ENCODE measurements at regions not wholly inside any gene's neighbourhood (a gene's known extent, or its start where the extent isn't known, plus 50 kb on each side); places are given as distances from the start of the nearest gene placed in this dataset.

DNA sequence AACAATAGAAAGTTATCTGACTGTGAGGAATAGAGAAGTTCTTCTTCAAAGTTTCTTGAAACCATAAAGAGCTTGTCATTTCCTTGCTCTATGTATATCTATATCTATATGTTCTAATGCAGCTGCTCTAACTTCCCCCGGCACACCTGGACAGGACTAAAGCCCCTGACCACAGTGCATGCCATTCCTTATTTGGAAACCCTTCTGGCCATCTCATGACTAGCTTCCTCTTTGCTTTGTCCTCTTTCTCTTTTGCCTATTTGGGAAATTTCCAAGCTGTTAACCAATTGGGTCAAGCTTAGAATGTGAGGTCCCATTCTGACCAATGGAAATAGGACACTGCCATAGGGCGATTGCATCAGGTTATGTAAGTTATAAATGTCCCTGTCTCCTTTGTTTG lies 1481.1 kb downstream of the STIM2 start:
- H3K4me3 ChIP-seq (ENCODE audit: insufficient read depth, low read depth, low read length) = no peak overlapping the region

DNA sequence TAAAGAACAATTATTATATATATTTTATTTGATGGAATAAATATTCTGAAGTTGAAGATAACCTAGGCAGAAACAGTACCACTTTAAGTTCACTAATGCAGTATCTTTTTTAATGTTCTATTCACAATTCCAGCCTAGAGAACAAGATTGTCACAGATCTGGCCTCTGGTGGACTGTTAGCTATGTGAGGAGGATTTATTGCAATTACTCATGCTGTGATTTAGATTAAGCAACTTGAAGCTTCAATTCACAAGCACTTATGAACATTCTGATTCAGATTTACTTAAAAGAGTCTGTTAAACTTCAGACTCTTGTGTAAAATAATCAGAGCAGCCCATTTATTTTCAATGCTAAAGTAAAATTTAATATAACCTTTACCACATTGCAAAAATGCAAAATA lies 1489.8 kb downstream of the STIM2 start:
- peaks cover 6% of the 10 kb centered on the region for H3K36me3 ChIP-seq (ENCODE audit: control insufficient read depth, insufficient read depth, low read length)
- H3K27ac ChIP-seq (ENCODE audit: insufficient read depth, low read depth, low read length, poor library complexity, severe bottlenecking) = no peak overlapping the region
- no peaks in the 10 kb centered on the region for H3K27me3 ChIP-seq (ENCODE audit: control insufficient read depth, insufficient read depth, low read length, poor library complexity, severe bottlenecking)
- no peak overlapping the region for H3K4me3 ChIP-seq (ENCODE audit: insufficient read depth, low read depth, low read length)
- H3K4me1 ChIP-seq (ENCODE audit: control insufficient read depth, insufficient read depth, low read length) = no peaks in the 10 kb centered on the region
- no peaks in the 10 kb centered on the region for H3K9me3 ChIP-seq (ENCODE audit: control insufficient read depth, low read length)

More for the DNA sequence above, 1481.1 kb downstream of the STIM2 start:
- H3K9me3 ChIP-seq (ENCODE audit: control insufficient read depth, low read length) = no peaks in the 10 kb centered on the region
- H3K27me3 ChIP-seq (ENCODE audit: control insufficient read depth, insufficient read depth, low read length, poor library complexity, severe bottlenecking) = no peaks in the 10 kb centered on the region
- 89 to 93% methylated on average over 2 of the region's 2 CpGs for WGBS, 2 experiments
- H3K27ac ChIP-seq (ENCODE audit: insufficient read depth, low read depth, low read length, poor library complexity, severe bottlenecking) = no peak overlapping the region
- H3K4me1 ChIP-seq (ENCODE audit: control insufficient read depth, insufficient read depth, low read length) = no peaks in the 10 kb centered on the region
- H3K36me3 ChIP-seq (ENCODE audit: control insufficient read depth, insufficient read depth, low read length) = no peaks in the 10 kb centered on the region

DNA sequence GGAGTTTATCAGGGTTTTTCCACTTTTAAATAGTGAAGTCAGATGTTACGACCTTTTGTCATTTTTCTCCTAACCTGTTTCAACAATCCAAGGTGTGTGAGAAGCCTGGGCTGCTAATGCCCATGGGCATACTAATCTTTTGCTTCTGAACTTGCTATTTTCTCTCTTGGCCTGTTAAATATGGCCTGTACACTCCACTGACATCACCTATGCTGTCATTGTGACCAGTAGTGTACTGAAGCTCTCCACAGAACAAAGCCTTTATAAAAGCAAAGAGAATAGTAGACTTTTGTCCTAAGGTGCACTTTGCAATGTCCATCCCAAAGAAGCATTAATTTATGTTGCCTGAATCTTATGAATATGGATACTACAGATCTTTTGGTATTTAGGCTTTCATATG lies 1490.5 kb downstream of the STIM2 start:
- Histone ChIP-seq H3K9me3 (ENCODE audit: control insufficient read depth, low read length) (no peaks in the 10 kb centered on the region), H3K4me1 (ENCODE audit: control insufficient read depth, insufficient read depth, low read length) (no peaks in the 10 kb centered on the region), H3K27me3 (ENCODE audit: control insufficient read depth, insufficient read depth, low read length, poor library complexity, severe bottlenecking) (no peaks in the 10 kb centered on the region), H3K4me3 (ENCODE audit: insufficient read depth, low read depth, low read length) (no peak overlapping the region), H3K36me3 (ENCODE audit: control insufficient read depth, insufficient read depth, low read length) (peaks cover 6% of the 10 kb centered on the region), H3K27ac (ENCODE audit: insufficient read depth, low read depth, low read length, poor library complexity, severe bottlenecking) (no peak overlapping the region)
- 0 to 5% methylated on average over 1 of the region's 1 CpG for WGBS, 2 experiments

DNA sequence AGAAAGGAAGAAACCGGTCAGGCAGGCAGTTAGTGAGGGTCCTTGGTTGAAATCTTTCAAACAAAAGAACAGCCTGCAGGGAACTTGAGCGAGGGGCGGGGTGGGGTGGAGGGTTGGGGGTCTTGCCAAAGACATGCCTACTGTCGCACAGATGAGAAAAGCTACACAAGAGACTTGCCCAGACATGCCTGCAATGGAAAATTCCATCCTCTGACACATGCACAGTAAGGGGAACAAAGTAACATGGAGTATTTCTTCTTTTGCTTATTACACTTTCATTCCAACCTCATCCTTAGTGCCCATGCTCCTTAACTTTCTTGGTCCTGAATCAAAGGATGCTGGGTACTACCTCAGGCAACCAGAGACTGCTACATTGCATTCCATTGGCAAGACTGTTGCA lies 1491.2 kb downstream of the STIM2 start:
- Histone ChIP-seq H3K27me3 (ENCODE audit: control insufficient read depth, insufficient read depth, low read length, poor library complexity, severe bottlenecking) (no peaks in the 10 kb centered on the region), H3K4me3 (ENCODE audit: insufficient read depth, low read depth, low read length) (no peak overlapping the region), H3K9me3 (ENCODE audit: control insufficient read depth, low read length) (no peaks in the 10 kb centered on the region), H3K36me3 (ENCODE audit: control insufficient read depth, insufficient read depth, low read length) (peaks cover 6% of the 10 kb centered on the region), H3K4me1 (ENCODE audit: control insufficient read depth, insufficient read depth, low read length) (no peaks in the 10 kb centered on the region), H3K27ac (ENCODE audit: insufficient read depth, low read depth, low read length, poor library complexity, severe bottlenecking) (no peak overlapping the region)
- 95 to 97% methylated on average over 4 of the region's 4 CpGs for WGBS, 2 experiments

DNA sequence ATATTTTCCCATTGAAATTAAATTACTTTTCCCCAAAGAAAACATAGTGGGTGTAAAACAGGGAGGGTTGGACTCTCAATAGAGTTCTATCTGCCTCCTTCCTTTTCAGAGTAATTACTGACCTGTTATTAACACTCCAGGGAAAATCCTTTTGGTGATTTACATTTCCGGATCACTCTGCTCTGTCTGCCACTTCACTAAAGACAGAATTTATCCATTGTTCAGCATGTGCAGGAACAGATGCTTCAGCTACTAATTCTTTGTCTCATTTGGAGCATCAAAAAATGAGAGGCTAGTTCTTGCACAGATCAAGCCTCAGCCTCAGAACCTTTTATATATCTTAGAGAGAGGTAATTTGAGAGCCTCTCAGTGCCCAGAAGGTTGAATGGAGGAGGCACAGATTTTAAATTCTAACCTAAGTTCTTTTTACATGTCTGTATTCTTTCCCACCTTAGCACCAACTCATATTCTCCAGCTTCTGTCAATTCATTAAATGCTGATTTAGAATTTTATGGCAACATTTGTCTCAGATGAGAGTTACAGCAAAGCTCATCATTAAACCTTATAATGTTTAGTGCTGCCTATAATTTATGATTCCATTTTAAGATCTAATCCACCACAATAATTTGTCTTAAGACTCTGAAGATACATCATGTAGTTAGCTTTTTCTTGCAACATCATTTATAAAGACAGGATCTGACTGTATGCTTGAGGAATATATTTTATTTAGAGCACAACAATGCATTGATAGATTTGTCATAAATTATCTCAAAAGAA lies 1494.4 kb downstream of the STIM2 start:
- H3K36me3 ChIP-seq (ENCODE audit: control insufficient read depth, insufficient read depth, low read length) = peaks cover 6% of the 10 kb centered on the region
- H3K9me3 ChIP-seq (ENCODE audit: control insufficient read depth, low read length) = no peaks in the 10 kb centered on the region
- WGBS, 2 experiments = 75% methylated on average over 1 of the region's 1 CpG
- no peaks in the 10 kb centered on the region for H3K4me1 ChIP-seq (ENCODE audit: control insufficient read depth, insufficient read depth, low read length)
- H3K27ac ChIP-seq (ENCODE audit: insufficient read depth, low read depth, low read length, poor library complexity, severe bottlenecking) = no peak overlapping the region
- H3K4me3 ChIP-seq (ENCODE audit: insufficient read depth, low read depth, low read length) = no peak overlapping the region
- no peaks in the 10 kb centered on the region for H3K27me3 ChIP-seq (ENCODE audit: control insufficient read depth, insufficient read depth, low read length, poor library complexity, severe bottlenecking)

DNA sequence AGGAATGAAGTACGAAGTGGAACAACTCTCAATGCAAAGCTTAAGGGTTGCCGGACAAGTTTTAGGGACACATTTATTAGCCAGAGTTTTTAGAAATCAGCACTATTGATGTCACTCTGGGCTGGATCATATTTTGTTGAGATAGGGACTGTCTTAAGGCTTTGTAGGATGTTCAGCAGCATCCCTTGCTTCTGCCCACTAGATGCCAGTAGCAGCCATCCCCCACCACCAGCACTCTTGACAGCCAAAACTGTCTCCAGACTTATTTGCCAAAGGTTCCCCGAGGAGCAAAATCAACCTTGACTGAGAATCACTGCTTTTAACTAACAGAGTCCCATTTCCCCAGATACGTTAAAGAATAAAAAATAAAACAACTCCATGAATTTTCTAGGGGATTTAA lies 1497.3 kb downstream of the STIM2 start:
- Histone ChIP-seq H3K27ac (ENCODE audit: insufficient read depth, low read depth, low read length, poor library complexity, severe bottlenecking) (no peak overlapping the region), H3K4me3 (ENCODE audit: insufficient read depth, low read depth, low read length) (no peak overlapping the region), H3K4me1 (ENCODE audit: control insufficient read depth, insufficient read depth, low read length) (no peaks in the 10 kb centered on the region), H3K27me3 (ENCODE audit: control insufficient read depth, insufficient read depth, low read length, poor library complexity, severe bottlenecking) (no peaks in the 10 kb centered on the region), H3K36me3 (ENCODE audit: control insufficient read depth, insufficient read depth, low read length) (no peaks in the 10 kb centered on the region), H3K9me3 (ENCODE audit: control insufficient read depth, low read length) (no peaks in the 10 kb centered on the region)
- 77 to 84% methylated on average over 3 of the region's 4 CpGs for WGBS, 2 experiments

DNA sequence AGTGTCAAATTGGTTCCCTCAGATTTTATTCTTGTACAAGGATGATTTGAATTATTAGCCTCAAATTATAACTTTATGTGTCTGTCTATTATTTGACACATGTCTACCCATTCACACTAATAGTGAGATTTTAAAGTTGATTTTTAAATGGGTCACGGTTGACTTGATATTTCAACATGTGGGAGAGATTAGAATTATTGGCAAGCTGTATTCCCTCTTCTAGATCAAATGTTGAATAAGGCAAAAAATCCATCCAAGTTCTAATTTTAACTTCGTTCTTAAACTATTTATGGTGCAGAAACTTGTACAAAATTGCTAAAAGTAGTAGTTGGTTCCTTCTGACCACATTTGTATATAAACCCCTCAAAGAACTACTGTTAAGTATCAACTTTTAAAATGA lies 1498.0 kb downstream of the STIM2 start:
- H3K4me1 ChIP-seq (ENCODE audit: control insufficient read depth, insufficient read depth, low read length) = no peaks in the 10 kb centered on the region
- no peaks in the 10 kb centered on the region for H3K36me3 ChIP-seq (ENCODE audit: control insufficient read depth, insufficient read depth, low read length)
- no peak overlapping the region for H3K4me3 ChIP-seq (ENCODE audit: insufficient read depth, low read depth, low read length)
- H3K27me3 ChIP-seq (ENCODE audit: control insufficient read depth, insufficient read depth, low read length, poor library complexity, severe bottlenecking) = no peaks in the 10 kb centered on the region
- 100% methylated on average over 1 of the region's 2 CpGs; no CpG with 5 or more reads in 1 of the 2 experiments for WGBS, 2 experiments
- no peak overlapping the region for H3K27ac ChIP-seq (ENCODE audit: insufficient read depth, low read depth, low read length, poor library complexity, severe bottlenecking)
- H3K9me3 ChIP-seq (ENCODE audit: control insufficient read depth, low read length) = no peaks in the 10 kb centered on the region

DNA sequence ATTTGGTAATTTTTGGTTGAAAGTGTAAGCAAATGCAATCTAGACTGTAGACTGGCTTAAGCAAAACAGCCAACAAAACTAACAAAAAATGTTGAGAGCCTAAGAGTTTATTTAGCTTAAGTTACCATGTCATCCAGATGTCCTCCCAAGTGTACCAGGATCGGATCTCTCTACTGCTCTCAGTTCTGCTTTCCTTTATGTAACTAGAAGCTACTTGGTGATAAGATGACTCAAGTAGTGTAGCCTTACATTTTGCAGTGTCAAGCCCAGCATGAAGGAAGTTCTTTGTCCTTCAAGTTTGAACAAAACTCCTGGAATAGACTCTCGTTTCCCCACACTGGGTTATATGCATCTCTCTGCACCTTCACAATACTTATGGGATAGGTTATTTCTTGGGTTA lies 1500.0 kb downstream of the STIM2 start:
- no peaks in the 10 kb centered on the region for H3K9me3 ChIP-seq (ENCODE audit: control insufficient read depth, low read length)
- H3K36me3 ChIP-seq (ENCODE audit: control insufficient read depth, insufficient read depth, low read length) = no peaks in the 10 kb centered on the region
- no peaks in the 10 kb centered on the region for H3K4me1 ChIP-seq (ENCODE audit: control insufficient read depth, insufficient read depth, low read length)
- H3K27ac ChIP-seq (ENCODE audit: insufficient read depth, low read depth, low read length, poor library complexity, severe bottlenecking) = no peak overlapping the region
- WGBS, 2 experiments = 86 to 100% methylated on average over 1 of the region's 2 CpGs
- no peak overlapping the region for H3K4me3 ChIP-seq (ENCODE audit: insufficient read depth, low read depth, low read length)
- H3K27me3 ChIP-seq (ENCODE audit: control insufficient read depth, insufficient read depth, low read length, poor library complexity, severe bottlenecking) = no peaks in the 10 kb centered on the region

DNA sequence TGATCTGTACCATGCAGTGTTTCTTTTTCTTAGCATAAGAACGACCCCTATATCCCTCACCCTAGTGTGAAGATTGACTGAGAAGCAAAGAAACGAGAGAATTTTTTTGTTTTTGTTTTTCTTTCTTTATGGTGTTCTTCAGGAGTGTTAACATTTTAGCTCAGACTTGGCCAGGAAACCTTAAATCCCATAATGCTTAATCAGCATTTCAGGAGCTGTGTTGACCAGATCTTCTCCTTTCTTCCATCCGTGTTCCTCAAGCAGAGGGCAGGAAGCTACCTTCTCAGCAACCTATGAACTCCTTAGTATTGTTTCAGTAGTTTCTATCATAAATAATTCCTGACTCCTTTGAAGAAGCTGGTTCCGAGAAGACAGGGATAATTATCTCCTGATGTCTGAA lies 1501.5 kb downstream of the STIM2 start:
- WGBS, 2 experiments = 97 to 100% methylated on average over 1 to 3 of the region's 4 CpGs
- H3K27me3 ChIP-seq (ENCODE audit: control insufficient read depth, insufficient read depth, low read length, poor library complexity, severe bottlenecking) = no peaks in the 10 kb centered on the region
- no peaks in the 10 kb centered on the region for H3K9me3 ChIP-seq (ENCODE audit: control insufficient read depth, low read length)
- no peak overlapping the region for H3K4me3 ChIP-seq (ENCODE audit: insufficient read depth, low read depth, low read length)
- no peaks in the 10 kb centered on the region for H3K36me3 ChIP-seq (ENCODE audit: control insufficient read depth, insufficient read depth, low read length)
- no peaks in the 10 kb centered on the region for H3K4me1 ChIP-seq (ENCODE audit: control insufficient read depth, insufficient read depth, low read length)
- H3K27ac ChIP-seq (ENCODE audit: insufficient read depth, low read depth, low read length, poor library complexity, severe bottlenecking) = no peak overlapping the region

DNA sequence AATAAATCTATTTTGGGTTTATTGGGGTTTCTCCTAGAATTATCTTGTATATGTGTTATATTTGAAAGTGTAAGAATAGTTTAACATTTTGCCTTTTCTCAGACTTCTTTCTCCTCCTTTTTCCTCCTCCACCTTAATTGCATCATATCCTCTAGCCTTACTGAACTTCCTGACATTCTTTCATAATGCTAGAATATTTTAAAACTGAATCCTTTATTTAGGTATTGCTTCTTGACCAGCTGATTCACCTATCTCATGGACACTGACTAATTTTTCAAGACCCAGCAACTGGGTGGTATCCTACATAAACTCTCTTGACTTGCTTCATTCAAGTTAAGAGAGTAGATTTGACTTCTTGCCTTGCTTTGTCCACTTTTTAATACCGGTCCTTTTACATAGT lies 1508.9 kb downstream of the STIM2 start:
- 100% methylated on average over 1 of the region's 1 CpG; no CpG with 5 or more reads in 1 of the 2 experiments for WGBS, 2 experiments
- Histone ChIP-seq H3K27me3 (ENCODE audit: control insufficient read depth, insufficient read depth, low read length, poor library complexity, severe bottlenecking) (no peaks in the 10 kb centered on the region), H3K9me3 (ENCODE audit: control insufficient read depth, low read length) (no peaks in the 10 kb centered on the region), H3K4me1 (ENCODE audit: control insufficient read depth, insufficient read depth, low read length) (no peaks in the 10 kb centered on the region), H3K36me3 (ENCODE audit: control insufficient read depth, insufficient read depth, low read length) (no peaks in the 10 kb centered on the region), H3K27ac (ENCODE audit: insufficient read depth, low read depth, low read length, poor library complexity, severe bottlenecking) (no peak overlapping the region), H3K4me3 (ENCODE audit: insufficient read depth, low read depth, low read length) (no peak overlapping the region)

DNA sequence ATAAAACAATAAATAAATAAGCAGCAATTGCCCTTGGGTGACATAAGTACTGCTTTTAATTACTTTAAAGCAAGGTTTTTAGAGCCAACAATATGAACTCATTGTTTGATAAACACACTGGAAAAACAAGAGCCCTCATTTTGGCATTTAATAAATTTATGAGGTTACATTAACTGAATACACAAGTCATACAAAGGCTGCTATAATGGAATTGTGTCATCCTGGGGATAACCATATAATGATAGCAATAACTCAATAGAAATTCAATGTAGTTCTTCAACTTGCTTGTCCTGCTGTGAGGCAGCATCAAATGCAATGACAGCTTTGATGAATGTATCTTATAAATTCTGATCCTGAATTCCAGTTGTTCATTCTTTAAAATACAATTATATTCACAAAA lies 1512.5 kb downstream of the STIM2 start:
- no peaks in the 10 kb centered on the region for H3K4me1 ChIP-seq (ENCODE audit: control insufficient read depth, insufficient read depth, low read length)
- no peak overlapping the region for H3K4me3 ChIP-seq (ENCODE audit: insufficient read depth, low read depth, low read length)
- H3K9me3 ChIP-seq (ENCODE audit: control insufficient read depth, low read length) = no peaks in the 10 kb centered on the region
- no peaks in the 10 kb centered on the region for H3K27me3 ChIP-seq (ENCODE audit: control insufficient read depth, insufficient read depth, low read length, poor library complexity, severe bottlenecking)
- H3K27ac ChIP-seq (ENCODE audit: insufficient read depth, low read depth, low read length, poor library complexity, severe bottlenecking) = no peak overlapping the region
- no peaks in the 10 kb centered on the region for H3K36me3 ChIP-seq (ENCODE audit: control insufficient read depth, insufficient read depth, low read length)

Data from ectodermal cell (in vitro differentiated cells).